ENCODE measurements at regions not wholly inside any gene's neighbourhood (a gene's known extent, or its start where the extent isn't known, plus 50 kb on each side); places are given as distances from the start of the nearest gene placed in this dataset.

GRCh38 chr9:108113596-108113995, 624.0 kb upstream of the KLF4 start:
- no peak overlapping the region for H3K4me3 ChIP-seq (replicated peaks; ENCODE audit: low read depth, low read length)
- no peak for TF ChIP-seq CTCF (IDR thresholded peaks at IDR 0.05; ENCODE audit: low read depth, low read length, missing control alignments)
- DNase-seq (ENCODE audit: extremely low read depth, low read depth), result no peak

- H3K4me3 ChIP-seq (replicated peaks; ENCODE audit: low read depth, low read length), result no peak overlapping the region
- DNase-seq (ENCODE audit: extremely low read depth, low read depth), result no peak
- TF ChIP-seq CTCF (IDR thresholded peaks at IDR 0.05; ENCODE audit: low read depth, low read length, missing control alignments), result no peak
Observed at GRCh38 chr9:108109927-108110690, 620.5 kb upstream of the KLF4 start.

GRCh38 chr9:108108852-108109448, 619.4 kb upstream of the KLF4 start:
- no peak overlapping the region for H3K4me3 ChIP-seq (replicated peaks; ENCODE audit: low read depth, low read length)
- no peak for TF ChIP-seq CTCF (IDR thresholded peaks at IDR 0.05; ENCODE audit: low read depth, low read length, missing control alignments)
- DNase-seq (ENCODE audit: extremely low read depth, low read depth), result no peak

GRCh38 chr9:108108280-108108851, 618.8 kb upstream of the KLF4 start:
- TF ChIP-seq CTCF (IDR thresholded peaks at IDR 0.05; ENCODE audit: low read depth, low read length, missing control alignments), result no peak
- DNase-seq (ENCODE audit: extremely low read depth, low read depth), result no peak
- no peak overlapping the region for H3K4me3 ChIP-seq (replicated peaks; ENCODE audit: low read depth, low read length)

- no peak overlapping the region for H3K4me3 ChIP-seq (replicated peaks; ENCODE audit: low read depth, low read length)
- TF ChIP-seq CTCF (IDR thresholded peaks at IDR 0.05; ENCODE audit: low read depth, low read length, missing control alignments), result no peak
- DNase-seq (ENCODE audit: extremely low read depth, low read depth), result no peak
Observed at GRCh38 chr9:108105885-108106284, 616.3 kb upstream of the KLF4 start.

GRCh38 chr9:108104991-108105390, 615.4 kb upstream of the KLF4 start:
- no peak overlapping the region for H3K4me3 ChIP-seq (replicated peaks; ENCODE audit: low read depth, low read length)
- no peak for TF ChIP-seq CTCF (IDR thresholded peaks at IDR 0.05; ENCODE audit: low read depth, low read length, missing control alignments)
- DNase-seq (ENCODE audit: extremely low read depth, low read depth), result no peak

Data from HFF-Myc (cell line).